ENCODE measurements at regions not wholly inside any gene's neighbourhood (a gene's known extent, or its start where the extent isn't known, plus 50 kb on each side); places are given as distances from the start of the nearest gene placed in this dataset.

GRCh38 chr19:20250627-20251026 is 83.6 kb downstream of the ZNF486 start:
- no peaks in the 10 kb centered on the region for H3K36me3 ChIP-seq (ENCODE audit: control insufficient read depth, insufficient read depth, low read length)
- no peaks in the 10 kb centered on the region for H3K9me3 ChIP-seq (ENCODE audit: control insufficient read depth, insufficient read depth, low read length)
- no peak overlapping the region for H3K27ac ChIP-seq (ENCODE audit: low read length)
- no peak for DNase-seq (ENCODE audit: low read depth, low spot score)
- H3K27me3 ChIP-seq (ENCODE audit: control insufficient read depth, insufficient read depth, low read length), result no peaks in the 10 kb centered on the region
- no CpG with 5 or more reads among the region's 6 CpGs for WGBS (ENCODE audit: insufficient coverage, insufficient read length)
- H3K4me1 ChIP-seq (ENCODE audit: control insufficient read depth, insufficient read depth, low read length), result peaks cover 6% of the 10 kb centered on the region; the same call in 1 of the 2 replicates
- no peak overlapping the region for H3K4me3 ChIP-seq (ENCODE audit: low read length)

GRCh38 chr19:20250121-20250520 is 83.1 kb downstream of the ZNF486 start:
- Histone ChIP-seq H3K9me3 (ENCODE audit: control insufficient read depth, insufficient read depth, low read length) (no peaks in the 10 kb centered on the region), H3K36me3 (ENCODE audit: control insufficient read depth, insufficient read depth, low read length) (no peaks in the 10 kb centered on the region), H3K4me1 (ENCODE audit: control insufficient read depth, insufficient read depth, low read length) (peaks cover 6% of the 10 kb centered on the region; the same call in 1 of the 2 replicates), H3K27me3 (ENCODE audit: control insufficient read depth, insufficient read depth, low read length) (no peaks in the 10 kb centered on the region), H3K27ac (ENCODE audit: low read length) (no peak overlapping the region), H3K4me3 (ENCODE audit: low read length) (no peak overlapping the region)
- DNase-seq (ENCODE audit: low read depth, low spot score), result no peak
- no CpG with 5 or more reads among the region's 1 CpG for WGBS (ENCODE audit: insufficient coverage, insufficient read length)

Data from iPS DF 6.9 (cell line).